ENCODE measurements at regions not wholly inside any gene's neighbourhood (a gene's known extent, or its start where the extent isn't known, plus 50 kb on each side); places are given as distances from the start of the nearest gene placed in this dataset.
"Not testable (repeated sequence)": the region's sequence is repeated elsewhere in the genome, so short reads cannot be mapped to it uniquely, and the experiment has no call there.

DNA sequence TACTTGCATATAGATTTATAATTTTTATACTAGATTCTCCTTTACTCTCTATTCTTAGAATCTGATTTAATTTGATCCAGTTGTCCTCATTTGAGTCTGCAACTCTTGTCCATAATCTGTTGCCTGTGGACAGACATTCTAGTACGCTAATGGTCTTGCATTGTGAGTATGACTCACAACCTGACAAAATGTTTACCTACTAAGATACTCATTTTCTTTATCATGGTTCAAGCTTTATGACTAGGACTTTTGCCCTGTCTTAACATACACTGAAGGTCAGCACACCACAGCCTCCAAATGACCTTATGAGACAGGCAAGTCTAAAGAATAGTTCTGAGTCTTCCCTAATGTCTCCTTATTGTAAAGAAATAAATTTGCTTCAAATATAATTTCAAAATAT, 142.3 kb upstream of the CDH7 start:
- CTCF ChIA-PET, result no interaction called here
- POLR2A ChIA-PET, result no interaction called here

DNA sequence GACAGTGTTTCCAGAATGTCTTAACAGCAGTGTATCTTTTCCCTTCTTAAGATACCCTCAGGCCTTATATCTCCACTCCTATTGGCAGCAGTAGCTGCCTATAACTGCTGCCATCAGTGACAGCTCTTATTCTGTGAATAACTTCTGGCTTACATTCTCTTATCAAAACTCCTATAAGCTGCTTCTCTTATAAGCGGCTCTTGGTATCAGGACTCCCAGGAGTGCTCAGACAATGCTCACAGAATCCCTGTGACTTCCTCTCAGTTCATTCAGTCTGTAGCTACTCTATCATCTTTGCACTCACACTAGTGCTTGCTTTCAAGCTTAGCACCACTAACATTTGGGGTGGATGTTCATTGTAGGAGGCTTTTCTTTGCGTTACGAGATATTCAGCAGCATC, 143.7 kb upstream of the CDH7 start:
- DNase-seq (ENCODE audit: low read depth, low spot score), result no peak
- H3K4me3 ChIP-seq (ENCODE audit: low read depth, low read length), result no peak overlapping the region
- POLR2A ChIA-PET, result no interaction called here
- TF ChIP-seq, protein P1, sequence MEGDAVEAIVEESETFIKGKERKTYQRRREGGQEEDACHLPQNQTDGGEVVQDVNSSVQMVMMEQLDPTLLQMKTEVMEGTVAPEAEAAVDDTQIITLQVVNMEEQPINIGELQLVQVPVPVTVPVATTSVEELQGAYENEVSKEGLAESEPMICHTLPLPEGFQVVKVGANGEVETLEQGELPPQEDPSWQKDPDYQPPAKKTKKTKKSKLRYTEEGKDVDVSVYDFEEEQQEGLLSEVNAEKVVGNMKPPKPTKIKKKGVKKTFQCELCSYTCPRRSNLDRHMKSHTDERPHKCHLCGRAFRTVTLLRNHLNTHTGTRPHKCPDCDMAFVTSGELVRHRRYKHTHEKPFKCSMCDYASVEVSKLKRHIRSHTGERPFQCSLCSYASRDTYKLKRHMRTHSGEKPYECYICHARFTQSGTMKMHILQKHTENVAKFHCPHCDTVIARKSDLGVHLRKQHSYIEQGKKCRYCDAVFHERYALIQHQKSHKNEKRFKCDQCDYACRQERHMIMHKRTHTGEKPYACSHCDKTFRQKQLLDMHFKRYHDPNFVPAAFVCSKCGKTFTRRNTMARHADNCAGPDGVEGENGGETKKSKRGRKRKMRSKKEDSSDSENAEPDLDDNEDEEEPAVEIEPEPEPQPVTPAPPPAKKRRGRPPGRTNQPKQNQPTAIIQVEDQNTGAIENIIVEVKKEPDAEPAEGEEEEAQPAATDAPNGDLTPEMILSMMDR (IDR thresholded peaks at IDR 0.05; ENCODE audit: insufficient read depth, low read length, missing control alignments), result no peak
- CTCF ChIA-PET, result no interaction called here

More for the DNA sequence above, 142.3 kb upstream of the CDH7 start:
- no peak for DNase-seq (ENCODE audit: low read depth, low spot score)
- H3K4me3 ChIP-seq (ENCODE audit: low read depth, low read length), result no peak overlapping the region
- TF ChIP-seq, protein P1 (IDR thresholded peaks at IDR 0.05; ENCODE audit: insufficient read depth, low read length, missing control alignments), result no peak

GRCh38 chr18:65606551-65607130, 144.2 kb upstream of the CDH7 start:
- no peak for DNase-seq (ENCODE audit: low read depth, low spot score)
- H3K4me3 ChIP-seq (ENCODE audit: low read depth, low read length), result no peak overlapping the region
- TF ChIP-seq, protein P1 (IDR thresholded peaks at IDR 0.05; ENCODE audit: insufficient read depth, low read length, missing control alignments), result no peak
- ChIA-PET CTCF (no interaction called here), POLR2A (no interaction called here)

GRCh38 chr18:65605352-65605751, 145.5 kb upstream of the CDH7 start:
- CTCF ChIA-PET; DNase-seq (ENCODE audit: low read depth, low spot score); POLR2A ChIA-PET; H3K4me3 ChIP-seq (ENCODE audit: low read depth, low read length): not testable (repeated sequence)

DNA sequence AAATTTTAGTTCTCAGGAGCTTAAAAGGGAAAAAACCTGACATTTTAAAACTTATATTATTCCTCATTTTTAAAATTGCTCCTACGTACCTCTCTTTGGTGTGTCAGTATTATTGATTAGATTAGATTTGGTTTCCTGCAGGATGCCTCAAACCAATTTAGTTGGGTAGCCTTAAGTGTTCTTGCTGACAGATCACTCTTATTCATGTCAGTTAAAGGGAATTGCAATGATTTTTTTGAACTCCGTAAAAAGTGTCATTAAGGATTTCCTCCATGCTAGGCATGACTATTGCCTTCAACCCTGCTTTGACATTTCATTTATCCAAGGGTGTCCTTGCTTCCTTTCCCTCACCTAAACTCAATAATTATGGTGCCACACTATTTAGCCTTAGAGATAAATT, 149.0 kb upstream of the CDH7 start:
- POLR2A ChIA-PET, result no interaction called here
- CTCF ChIA-PET, result no interaction called here
- TF ChIP-seq, protein P1 (IDR thresholded peaks at IDR 0.05; ENCODE audit: insufficient read depth, low read length, missing control alignments), result no peak
- DNase-seq (ENCODE audit: low read depth, low spot score), result no peak
- H3K4me3 ChIP-seq (ENCODE audit: low read depth, low read length), result no peak overlapping the region

- POLR2A ChIA-PET, result no interaction called here
- DNase-seq (ENCODE audit: low read depth, low spot score), result no peak
- TF ChIP-seq, protein P1 (IDR thresholded peaks at IDR 0.05; ENCODE audit: insufficient read depth, low read length, missing control alignments), result no peak
- CTCF ChIA-PET, result no interaction called here
- no peak overlapping the region for H3K4me3 ChIP-seq (ENCODE audit: low read depth, low read length)
Measured at GRCh38 chr18:65592435-65592834, 158.4 kb upstream of the CDH7 start.

DNA sequence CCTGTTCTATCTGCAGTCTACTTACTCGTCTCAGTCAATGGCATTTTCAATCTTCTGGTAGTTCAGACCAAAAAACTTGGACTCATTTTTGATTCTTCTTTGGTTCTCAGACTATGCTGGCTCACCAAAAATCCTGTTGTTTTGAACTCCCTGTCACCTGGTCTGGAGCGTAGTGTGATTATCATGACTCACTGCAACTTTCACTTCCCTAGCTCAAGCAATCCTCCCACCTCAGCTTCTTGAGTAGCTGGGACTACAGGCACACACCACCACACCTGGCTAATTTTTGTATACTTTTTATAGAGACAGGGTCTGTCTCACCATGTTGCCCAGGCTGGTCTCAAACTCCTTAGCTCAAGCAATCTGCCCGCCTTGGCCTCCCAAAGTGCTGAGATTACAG, 163.3 kb upstream of the CDH7 start:
- TF ChIP-seq, protein P1 (IDR thresholded peaks at IDR 0.05; ENCODE audit: insufficient read depth, low read length, missing control alignments), result no peak
- CTCF ChIA-PET, result no interaction called here
- POLR2A ChIA-PET, result interaction anchor here (0.6 kb wide), 1 partner anchor 630 kb away, joined by 4 read pairs; no protein-coding TSS in a partner anchor
- H3K4me3 ChIP-seq (ENCODE audit: low read depth, low read length), result no peak overlapping the region
- DNase-seq (ENCODE audit: low read depth, low spot score), result no peak

DNA sequence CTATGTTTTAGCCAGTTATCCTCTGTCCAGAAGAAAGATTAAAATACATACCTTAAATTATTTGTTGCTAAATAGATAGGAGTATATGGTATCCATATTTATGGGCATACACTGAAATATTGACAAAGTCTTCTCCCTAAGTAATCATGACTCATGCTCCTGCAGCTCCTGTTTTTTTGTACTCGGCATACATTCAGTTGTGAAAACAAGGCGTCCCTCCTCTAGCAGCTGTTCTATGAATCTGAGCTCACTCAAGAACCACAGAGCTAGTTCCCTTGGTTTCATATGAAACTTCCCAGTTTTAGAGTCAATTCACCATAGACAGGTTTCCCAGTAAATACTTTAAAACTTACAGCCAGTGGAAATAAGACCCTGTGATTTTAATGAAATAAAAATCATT, 168.7 kb upstream of the CDH7 start:
- CTCF ChIA-PET; POLR2A ChIA-PET; H3K4me3 ChIP-seq (ENCODE audit: low read depth, low read length); DNase-seq (ENCODE audit: low read depth, low spot score): not testable (repeated sequence)
